ENCODE measurements at regions not wholly inside any gene's neighbourhood (a gene's known extent, or its start where the extent isn't known, plus 50 kb on each side); places are given as distances from the start of the nearest gene placed in this dataset.

GRCh38 chr10:94240491-94240890 is 122.2 kb downstream of the NOC3L start:
- Histone ChIP-seq H3K4me3 (ENCODE audit: low read depth, low read length) (no peak overlapping the region), H3K27ac (ENCODE audit: extremely low read depth, low read depth, low read length) (no peak overlapping the region), H3K4me1 (ENCODE audit: control insufficient read depth, insufficient read depth, low read length) (no peaks in the 10 kb centered on the region), H3K36me3 (ENCODE audit: control insufficient read depth in 2 of 2, insufficient read depth in 1 of 2, low read length in 2 of 2) (no peaks in the 10 kb centered on the region), H3K9me3 (ENCODE audit: control insufficient read depth, insufficient read depth, low read depth, low read length) (no peaks in the 10 kb centered on the region)
- ChIA-PET POLR2A (no interaction called here), CTCF (interaction anchor here (0.6 to 0.7 kb wide), 2 partner anchors 52 to 427 kb away, joined by 3 read pairs; no protein-coding TSS in a partner anchor)
- TF ChIP-seq TCF7L2 (IDR thresholded peaks at IDR 0.05; ENCODE audit: borderline replicate concordance, low read depth, low read length): no peak
- TF ChIP-seq KLF1 (tag by site-specific recombination; IDR thresholded peaks at IDR 0.05): no peak
- TF ChIP-seq ZNF140 (tag by site-specific recombination; IDR thresholded peaks at IDR 0.05): no peak
- peak; percentile 36; the same call in 1 of the 2 replicates for TF ChIP-seq SCRT2 (tag by site-specific recombination; IDR thresholded peaks at IDR 0.05)
- no peak for TF ChIP-seq IKZF3 (tag by site-specific recombination; IDR thresholded peaks at IDR 0.05)

- no peaks in the 10 kb centered on the region for H3K4me1 ChIP-seq (ENCODE audit: control insufficient read depth, insufficient read depth, low read length)
- ChIA-PET CTCF (interaction anchor here (0.7 kb wide), 1 partner anchor 52 kb away, joined by 3 read pairs; no protein-coding TSS in a partner anchor), POLR2A (no interaction called here)
- no peaks in the 10 kb centered on the region for H3K36me3 ChIP-seq (ENCODE audit: control insufficient read depth in 2 of 2, insufficient read depth in 1 of 2, low read length in 2 of 2)
- H3K9me3 ChIP-seq (ENCODE audit: control insufficient read depth, insufficient read depth, low read depth, low read length): no peaks in the 10 kb centered on the region
- TF ChIP-seq ZNF792 (tag by site-specific recombination; IDR thresholded peaks at IDR 0.05) (no peak), ZNF645 (tag by site-specific recombination; IDR thresholded peaks at IDR 0.05) (no peak), ZNF692 (tag by site-specific recombination; IDR thresholded peaks at IDR 0.05) (no peak), ZNF768 (tag by site-specific recombination; IDR thresholded peaks at IDR 0.05) (no peak), REPIN1 (tag by site-specific recombination; IDR thresholded peaks at IDR 0.05; ENCODE audit: low read depth) (no peak), ZIC2 (tag by site-specific recombination; IDR thresholded peaks at IDR 0.05) (no peak), INSM2 (tag by site-specific recombination; IDR thresholded peaks at IDR 0.05) (no peak), ZSCAN18 (tag by site-specific recombination; IDR thresholded peaks at IDR 0.05) (no peak), ZNF639 (tag by site-specific recombination; IDR thresholded peaks at IDR 0.05) (no peak), ZNF571 (tag by site-specific recombination; IDR thresholded peaks at IDR 0.05) (no peak), HIC1 (tag by site-specific recombination; IDR thresholded peaks at IDR 0.05) (no peak), YY1 (tag by site-specific recombination; IDR thresholded peaks at IDR 0.05) (no peak), ZNF514 (tag by site-specific recombination; IDR thresholded peaks at IDR 0.05) (no peak), ZNF555 (tag by site-specific recombination; conservative IDR thresholded peaks at IDR 0.05) (no peak), ZNF211 (tag by site-specific recombination; IDR thresholded peaks at IDR 0.05; ENCODE audit: low read depth) (no peak), ZFP37 (tag by site-specific recombination; IDR thresholded peaks at IDR 0.05) (no peak), ZNF596 (tag by site-specific recombination; IDR thresholded peaks at IDR 0.05) (no peak), ZNF121 (tag by site-specific recombination; IDR thresholded peaks at IDR 0.05) (no peak)
- H3K4me3 ChIP-seq (ENCODE audit: low read depth, low read length): no peak overlapping the region
- no peak overlapping the region for H3K27ac ChIP-seq (ENCODE audit: extremely low read depth, low read depth, low read length)
These were observed 121.8 kb downstream of the NOC3L start for GRCh38 chr10:94240901-94241300.

Measured in HEK293 (cell line).